H1 (cell line): ENCODE measurements at regions not wholly inside any gene's neighbourhood (a gene's known extent, or its start where the extent isn't known, plus 50 kb on each side); places are given as distances from the start of the nearest gene placed in this dataset.

ENCODE experiments used
- ATF2 ChIP-seq: IDR thresholded peaks from 2 replicates; pipeline ENCODE4 v1.6.1; 2012; ENCODE audit warnings: low read length, inconsistent platforms
- CTCF ChIP-seq, 3 experiments: IDR thresholded peaks; 1 replicate in 2 of 3; 2 replicates in 1 of 3; pipeline versions ENCODE4 v1.5.1 to v1.6.1; 2011; ENCODE audit warnings: low read length in 3 of 3, mild to moderate bottlenecking in 3 of 3, inconsistent platforms in 2 of 3, low read depth in 1 of 3, moderate library complexity in 1 of 3; ENCODE audit not compliant: insufficient read depth in 1 of 3; ENCODE audit errors: control extremely low read depth in 1 of 3
- EZH2 ChIP-seq: fragments of 200-600 bp; sonication (generic); IDR thresholded peaks from 2 replicates; pipeline ENCODE4 v1.7.1; 2012; ENCODE audit warnings: low read depth, mild to moderate bottlenecking, moderate library complexity, low read length, inconsistent platforms; ENCODE audit not compliant: severe bottlenecking
- JUN ChIP-seq: IDR thresholded peaks from 2 replicates; pipeline ENCODE4 v1.6.1; 2011; ENCODE audit warnings: low read depth, mild to moderate bottlenecking, improper control_type of control experiment, low read length
- JUND ChIP-seq: IDR thresholded peaks from 2 replicates; pipeline ENCODE4 v1.6.1; 2011; ENCODE audit warnings: mild to moderate bottlenecking, improper control_type of control experiment, low read length
- RAD21 ChIP-seq, 2 experiments: IDR thresholded peaks in 1 of 2; conservative IDR thresholded peaks in 1 of 2; 2 replicates each; pipeline ENCODE4 v1.6.1; 2011; ENCODE audit warnings: low read depth in 2 of 2, low read length in 2 of 2, improper control_type of control experiment in 1 of 2, inconsistent platforms in 1 of 2, mild to moderate bottlenecking in 1 of 2, moderate library complexity in 1 of 2
- TAF1 ChIP-seq: IDR thresholded peaks from 2 replicates; pipeline ENCODE4 v1.6.1; 2011; ENCODE audit warnings: mild to moderate bottlenecking, low read depth, low read length
- TEAD4 ChIP-seq: IDR thresholded peaks from 2 replicates; pipeline ENCODE4 v1.6.1; 2012; ENCODE audit warnings: low read depth, low read length, inconsistent platforms, mixed read lengths
- USF2 ChIP-seq: IDR thresholded peaks from 2 replicates; pipeline ENCODE4 v1.6.1; 2011; ENCODE audit warnings: low read length, improper control_type of control experiment

DNA sequence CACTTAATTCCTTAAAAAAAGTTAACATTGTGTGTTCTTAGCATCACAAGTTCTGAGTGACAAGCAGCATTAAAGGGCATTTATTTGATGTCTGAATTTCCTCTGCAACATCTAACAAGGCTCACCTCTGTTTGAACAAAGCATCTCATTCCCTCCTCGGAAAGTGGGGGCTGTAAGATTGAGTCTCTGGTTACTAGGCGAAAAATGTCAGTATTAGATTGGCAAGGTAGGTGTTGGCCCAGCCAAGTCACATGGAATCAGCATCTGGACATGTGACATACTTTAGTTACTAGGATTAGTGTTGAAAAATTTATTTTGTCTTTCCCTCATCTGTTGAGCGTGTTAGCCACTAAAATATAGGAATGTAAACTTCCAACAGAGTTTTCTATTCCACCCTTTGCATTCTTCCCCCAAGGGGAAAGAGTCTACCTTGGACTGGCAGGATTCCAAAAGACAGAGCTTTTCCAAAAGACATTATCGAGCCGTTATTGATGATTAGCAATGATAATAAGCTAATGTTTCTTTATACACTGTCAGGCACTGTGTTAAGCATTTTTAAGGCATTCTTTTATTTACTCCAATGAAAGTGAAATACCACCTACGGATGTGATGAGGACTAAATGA lies 194.9 kb upstream of the BTG1 start:
- TF ChIP-seq EZH2 = no peak
- no peak for TF ChIP-seq ATF2
- TF ChIP-seq USF2 = no peak
- no peak for TF ChIP-seq CTCF (IDR thresholded peaks at IDR 0.05; ENCODE audit: control extremely low read depth in 1 of 3, insufficient read depth in 1 of 3, low read depth in 1 of 3, low read length in 3 of 3)
- TF ChIP-seq TAF1 = no peak
- TF ChIP-seq RAD21 (IDR thresholded peaks at IDR 0.05 in 1 of 2, conservative IDR thresholded peaks at IDR 0.05 in 1 of 2; ENCODE audit: low read depth in 2 of 2, low read length in 2 of 2) = no peak
- TF ChIP-seq JUND = no peak
- TF ChIP-seq JUN = no peak
- TF ChIP-seq TEAD4 = no peak
